NCI-H2029 treated with DMSO at 0.1 percent for 48 hours (cell line): ENCODE measurements at regions not wholly inside any gene's neighbourhood (a gene's known extent, or its start where the extent isn't known, plus 50 kb on each side); places are given as distances from the start of the nearest gene placed in this dataset.

Experiments used
- DNase-seq: peaks from one replicate; lab custom pipeline; 2025; lab: John Stamatoyannopoulos, UW

GRCh38 chr16:85327731-85328675, 215.7 kb upstream of the CIBAR2 start:
- no peak for DNase-seq

GRCh38 chr16:85328676-85329058, 216.4 kb upstream of the CIBAR2 start:
- no peak for DNase-seq

- no peak for DNase-seq
Observed at GRCh38 chr16:85329059-85329812, 217.0 kb upstream of the CIBAR2 start.

DNA sequence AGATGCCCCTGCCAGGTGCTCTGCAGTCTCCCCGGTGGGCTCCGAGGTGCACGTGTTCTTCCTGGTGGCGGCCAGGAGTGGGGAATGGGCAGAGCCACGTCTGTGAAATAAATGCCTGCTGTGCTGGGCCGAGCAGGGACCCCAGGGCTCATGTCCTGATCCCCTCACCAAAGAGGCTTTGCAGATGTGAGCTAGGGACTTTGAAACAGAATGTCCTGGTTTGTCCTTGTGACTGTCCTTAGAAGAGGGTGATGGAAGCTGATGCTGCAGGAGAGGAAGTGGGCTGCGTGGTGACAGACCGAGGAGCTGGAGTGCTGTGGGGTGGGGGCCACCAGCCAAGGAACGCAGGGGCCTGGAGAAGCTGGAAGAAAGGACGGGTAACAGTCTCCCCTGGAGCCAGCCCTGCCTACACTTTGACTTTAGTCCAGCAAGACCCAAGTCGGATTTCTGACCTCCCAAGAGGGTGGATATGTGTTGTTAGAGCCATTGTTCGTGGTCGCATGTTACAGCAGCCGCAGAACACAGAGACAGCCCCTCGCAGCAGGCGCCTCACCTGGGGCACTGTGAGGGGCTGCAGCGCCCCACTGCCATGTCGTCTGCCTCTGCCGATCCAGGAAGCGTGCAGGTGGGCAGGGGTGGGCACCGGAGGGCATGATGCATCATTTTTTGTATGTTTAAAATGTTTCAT, 217.9 kb upstream of the CIBAR2 start:
- DNase-seq = no peak

DNA sequence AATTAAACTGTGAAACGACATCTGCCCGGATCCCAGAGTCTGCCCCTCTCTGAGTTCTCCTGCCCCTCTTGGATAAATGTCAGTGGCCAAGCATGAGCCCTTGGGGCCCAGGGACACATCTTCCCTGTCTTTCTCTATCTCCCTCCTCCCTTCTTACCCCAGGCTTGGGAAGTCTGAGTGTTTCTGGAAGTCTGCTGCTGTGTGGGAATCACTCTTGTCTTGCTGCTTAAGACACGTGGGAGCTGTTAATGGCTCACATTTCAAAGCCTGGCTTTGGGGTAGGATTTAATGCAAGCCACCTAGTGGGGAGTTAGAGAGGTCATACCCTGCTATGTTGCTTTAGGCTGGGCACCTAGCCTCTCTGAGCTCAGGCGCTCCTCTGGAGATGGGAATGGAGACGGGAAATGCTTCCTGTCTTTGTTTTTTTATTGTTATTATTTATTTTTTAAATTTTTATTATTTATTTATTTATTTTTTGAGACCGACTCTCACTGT, 218.5 kb upstream of the CIBAR2 start:
- no peak for DNase-seq

DNA sequence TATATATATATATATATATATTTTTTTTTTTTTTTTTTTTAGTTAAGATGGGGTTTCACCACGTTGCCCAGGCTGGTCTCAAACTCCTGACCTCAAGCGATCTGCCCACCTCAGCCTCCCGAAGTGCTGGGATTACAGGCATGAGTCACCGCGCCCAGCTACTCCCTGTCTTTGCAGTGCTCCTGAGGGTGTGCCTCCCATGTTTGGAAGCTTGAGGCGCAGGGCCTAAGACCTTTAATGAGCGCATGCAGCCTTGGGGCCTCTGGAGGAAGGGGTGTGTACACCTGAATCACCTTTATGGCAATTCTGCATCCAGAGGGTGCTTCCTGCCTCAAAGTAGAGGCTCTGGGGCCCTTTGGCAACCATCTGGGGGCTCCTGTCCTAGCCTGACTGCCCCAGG, 219.4 kb upstream of the CIBAR2 start:
- DNase-seq = no peak

DNA sequence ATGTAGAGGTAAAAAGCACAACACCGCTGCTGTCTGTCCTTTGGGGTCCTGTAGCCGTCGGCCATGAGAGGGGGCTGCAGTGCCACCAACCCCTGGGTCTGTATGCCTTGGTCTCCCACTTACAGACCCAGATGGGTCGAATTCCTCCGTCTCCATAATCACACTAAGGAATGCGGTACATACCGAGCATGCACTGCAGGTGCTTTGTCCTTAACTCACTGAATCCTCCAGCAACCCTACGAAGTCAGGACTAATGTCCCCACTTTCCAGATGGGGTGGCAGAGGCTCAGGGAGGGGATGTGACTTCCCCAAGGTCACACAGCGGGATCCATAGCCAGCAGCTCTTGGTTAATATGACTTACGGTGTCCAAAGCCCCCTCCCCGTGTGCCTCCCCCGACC, 219.9 kb upstream of the CIBAR2 start:
- DNase-seq = no peak

GRCh38 chr16:85333337-85333736, 221.1 kb upstream of the CIBAR2 start:
- no peak for DNase-seq

DNA sequence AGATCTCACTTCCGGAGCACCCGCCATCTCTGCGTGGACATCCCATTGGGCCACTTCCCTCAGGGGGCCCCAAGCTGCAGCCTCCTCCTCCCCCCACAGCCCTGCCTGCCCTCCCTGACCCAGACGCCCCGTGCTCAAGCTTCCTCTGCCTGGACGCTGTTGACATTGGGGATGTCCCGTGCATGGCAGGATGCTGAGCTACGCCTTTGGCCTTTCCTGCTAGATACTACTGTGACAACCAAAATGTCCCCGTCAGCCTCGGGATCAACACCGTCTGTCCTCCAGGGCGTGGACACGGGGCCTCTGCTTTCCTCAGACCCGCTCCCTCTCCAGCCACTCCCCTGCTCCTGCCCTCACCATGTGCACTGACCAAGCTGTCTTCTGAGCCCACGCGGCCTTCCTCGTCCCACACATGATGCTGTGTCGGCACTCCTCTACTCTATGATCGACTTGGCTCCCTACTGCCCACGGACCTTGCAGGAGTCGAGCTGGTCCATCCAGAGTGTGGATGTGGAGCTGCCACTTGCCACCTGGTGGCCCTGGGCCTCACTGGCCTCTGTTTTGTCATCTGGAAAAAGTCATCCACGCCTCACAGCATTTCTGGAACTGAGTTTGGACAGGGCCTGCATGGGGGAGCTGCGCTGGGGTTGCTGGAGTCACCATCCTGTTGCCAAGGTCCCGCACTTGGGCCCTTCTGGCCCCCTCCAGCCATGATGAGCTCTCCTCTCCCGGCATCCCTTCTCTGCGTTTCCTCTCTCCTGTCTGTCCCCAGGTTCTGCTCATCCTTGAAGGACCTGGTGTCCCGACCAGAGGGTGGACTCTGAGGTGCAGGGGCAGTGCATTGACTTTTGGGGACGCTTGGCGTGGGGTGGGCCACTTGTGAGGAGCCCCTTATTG, 221.7 kb upstream of the CIBAR2 start:
- no peak for DNase-seq

DNA sequence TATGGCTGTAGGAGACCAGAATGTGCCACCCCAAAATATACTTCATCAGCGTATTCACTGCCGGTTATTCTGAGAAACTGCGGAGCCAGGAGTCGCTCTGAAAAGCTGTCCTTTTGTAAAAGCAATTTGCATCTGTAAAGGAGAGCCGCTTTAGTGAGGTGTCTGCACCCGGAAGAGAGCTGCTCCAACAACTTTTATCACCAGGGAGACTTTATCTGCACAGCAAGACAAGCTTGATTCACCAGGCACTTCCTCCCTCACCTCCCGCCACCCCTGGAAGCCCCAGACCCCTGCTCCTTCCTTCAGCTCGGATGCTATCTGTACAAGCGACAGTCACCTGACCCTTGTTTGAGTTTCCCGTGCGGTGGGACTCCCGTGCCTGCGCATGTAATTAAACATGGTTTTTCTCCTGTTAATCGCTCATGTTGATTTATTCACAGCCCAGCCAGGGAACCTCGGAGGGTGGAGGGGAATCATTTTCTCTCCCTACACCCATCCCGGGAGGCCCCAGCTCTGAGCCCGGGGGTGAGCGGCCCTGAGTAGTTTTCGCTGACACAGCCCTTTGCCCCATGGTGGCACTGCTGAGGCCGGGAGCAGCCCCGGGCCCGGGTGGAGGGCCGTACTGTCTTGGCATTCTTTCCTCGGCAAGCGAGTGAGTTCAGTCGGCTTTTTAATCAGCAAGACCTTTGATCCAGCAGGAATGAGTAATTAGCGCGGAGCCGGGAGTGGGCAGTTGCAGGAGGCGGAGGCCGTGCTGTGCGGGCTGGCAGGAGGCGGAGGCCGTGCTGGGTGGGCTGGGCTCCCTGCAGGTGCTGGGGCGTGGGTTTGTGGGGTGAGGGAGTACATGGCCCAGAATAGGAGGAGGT, 222.7 kb upstream of the CIBAR2 start:
- DNase-seq = no peak

DNA sequence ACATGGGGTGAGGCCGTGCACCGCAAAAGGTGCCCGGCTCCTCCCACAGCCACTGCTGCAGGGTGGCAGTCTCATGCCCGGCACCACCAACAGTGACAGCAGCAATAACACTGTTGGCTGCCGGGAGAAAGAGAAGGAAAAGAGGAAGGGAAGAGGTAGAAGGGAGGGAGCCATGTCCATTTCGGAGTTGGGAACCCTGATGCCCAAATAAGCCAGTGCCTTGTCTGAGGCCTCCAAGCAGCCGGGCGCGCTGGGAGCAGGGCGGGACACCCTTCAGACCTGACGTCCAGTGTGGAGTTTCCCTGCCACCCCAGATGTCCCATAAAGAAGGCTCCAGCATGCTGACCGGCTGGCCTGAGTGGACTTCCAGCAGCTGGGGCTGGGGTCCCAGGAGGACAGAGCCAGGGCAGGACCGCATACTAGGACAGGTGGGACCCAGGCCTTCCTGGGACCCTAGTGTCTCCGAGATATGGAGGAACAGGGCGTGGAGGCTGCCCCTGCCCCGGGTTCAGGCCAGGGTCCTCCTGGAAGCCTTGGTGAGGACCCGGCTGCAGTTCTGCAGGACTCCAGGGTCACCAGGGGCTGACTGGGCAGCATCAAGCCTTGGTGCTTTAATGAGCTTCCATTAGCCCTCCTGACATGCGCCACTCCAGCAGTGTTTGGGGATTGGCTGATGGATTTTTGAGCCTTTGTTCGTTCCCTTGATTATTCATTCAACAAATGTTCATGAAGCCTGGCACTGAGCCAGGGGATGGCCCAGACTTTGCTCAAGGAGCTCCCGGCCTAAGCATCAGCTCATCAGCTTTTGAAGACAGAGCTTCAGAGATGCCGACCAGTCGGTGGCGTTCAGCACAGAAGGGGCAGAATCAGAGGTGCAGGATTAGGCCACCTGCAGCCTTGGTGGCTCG, 223.6 kb upstream of the CIBAR2 start:
- DNase-seq = no peak

DNA sequence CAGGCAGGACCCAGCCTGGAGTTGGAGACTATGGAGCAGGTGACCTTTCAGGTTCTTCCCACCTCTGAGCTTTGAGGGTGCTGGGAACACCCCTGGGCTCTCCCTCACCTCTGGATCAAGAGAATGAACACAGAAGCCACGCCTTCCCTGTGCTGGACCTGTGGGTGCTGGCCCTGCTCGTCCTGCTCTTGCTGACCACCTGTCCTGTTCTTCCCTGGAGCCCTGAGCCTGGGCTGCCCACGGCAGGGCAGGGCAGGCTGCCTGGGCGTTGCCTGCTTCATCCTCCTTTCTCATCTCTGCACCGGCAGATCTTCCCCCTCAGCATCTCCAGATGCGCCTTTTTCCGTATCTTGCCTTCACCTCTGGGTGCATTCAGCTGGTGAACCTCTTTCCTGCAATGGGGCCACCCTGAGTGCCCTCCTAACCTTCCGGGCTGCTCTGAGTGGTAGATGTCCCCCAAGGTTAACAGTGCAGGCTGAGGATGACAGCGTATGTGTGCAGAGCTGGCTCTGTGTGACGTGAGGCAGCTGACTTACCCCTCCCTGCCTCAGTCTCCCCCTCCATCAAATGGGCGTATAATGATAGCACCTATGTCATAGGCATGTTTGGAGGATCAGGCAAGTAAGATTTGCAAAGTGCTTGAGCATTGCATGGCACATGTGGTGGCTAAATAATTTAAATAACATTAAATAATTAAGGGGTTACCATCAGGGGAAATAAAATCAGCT, 225.8 kb upstream of the CIBAR2 start:
- no peak for DNase-seq

DNA sequence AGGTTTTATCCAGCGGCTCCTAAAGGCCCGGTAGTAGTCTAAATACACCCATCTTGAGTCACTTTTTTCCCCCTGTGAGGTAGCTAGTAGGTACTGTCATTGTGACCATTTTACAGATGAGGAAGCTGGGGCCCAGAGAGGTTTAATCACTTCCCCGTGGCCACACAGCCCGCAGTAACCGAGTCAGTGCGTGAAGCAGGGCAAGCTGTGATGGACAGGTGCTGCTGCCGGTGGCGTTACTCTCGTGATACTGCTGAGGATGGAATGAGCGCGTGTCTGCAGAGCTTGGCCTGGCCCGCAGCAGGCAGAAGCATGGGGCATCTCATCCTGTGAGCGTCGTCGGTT, 226.3 kb upstream of the CIBAR2 start:
- no peak for DNase-seq

- no peak for DNase-seq
Observed at GRCh38 chr16:85338989-85339685, 226.9 kb upstream of the CIBAR2 start.

GRCh38 chr16:85341972-85342695, 229.9 kb upstream of the CIBAR2 start:
- DNase-seq = no peak

GRCh38 chr16:85344502-85345128, 232.3 kb upstream of the CIBAR2 start:
- DNase-seq = no peak

- DNase-seq = no peak
Observed at GRCh38 chr16:85345129-85345639, 232.9 kb upstream of the CIBAR2 start.
